ENCODE measurements at regions not wholly inside any gene's neighbourhood (a gene's known extent, or its start where the extent isn't known, plus 50 kb on each side); places are given as distances from the start of the nearest gene placed in this dataset.

GRCh38 chr12:130074661-130075406, 87.4 kb upstream of the FZD10 start:
- no peak for DNase-seq

GRCh38 chr12:130075497-130076076, 86.7 kb upstream of the FZD10 start:
- no peak for DNase-seq

- no peak for DNase-seq
These were observed 86.1 kb upstream of the FZD10 start for GRCh38 chr12:130076126-130076525.

- no peak for DNase-seq
These were observed 85.5 kb upstream of the FZD10 start for GRCh38 chr12:130076752-130077151.

- DNase-seq, result no peak
These were observed 83.4 kb upstream of the FZD10 start for GRCh38 chr12:130078852-130079251.

GRCh38 chr12:130079279-130079678, 83.0 kb upstream of the FZD10 start:
- no peak for DNase-seq

GRCh38 chr12:130080205-130080604, 82.1 kb upstream of the FZD10 start:
- no peak for DNase-seq

- DNase-seq, result no peak
These were observed 81.0 kb upstream of the FZD10 start for GRCh38 chr12:130081117-130081805.

- no peak for DNase-seq
These were observed 79.3 kb upstream of the FZD10 start for GRCh38 chr12:130083002-130083401.

GRCh38 chr12:130083734-130084133, 78.5 kb upstream of the FZD10 start:
- no peak for DNase-seq

- no peak for DNase-seq
These were observed 77.9 kb upstream of the FZD10 start for GRCh38 chr12:130084359-130084758.

- DNase-seq, result no peak
These were observed 76.0 kb upstream of the FZD10 start for GRCh38 chr12:130086248-130086647.

- no peak for DNase-seq
These were observed 75.5 kb upstream of the FZD10 start for GRCh38 chr12:130086797-130087196.

- no peak for DNase-seq
These were observed 75.0 kb upstream of the FZD10 start for GRCh38 chr12:130087222-130087621.

- no peak for DNase-seq
These were observed 73.8 kb upstream of the FZD10 start for GRCh38 chr12:130088504-130088903.

- no peak for DNase-seq
These were observed 71.7 kb upstream of the FZD10 start for GRCh38 chr12:130090542-130090941.

- DNase-seq, result no peak
These were observed 68.9 kb upstream of the FZD10 start for GRCh38 chr12:130093380-130093779.

GRCh38 chr12:130097342-130097741, 64.9 kb upstream of the FZD10 start:
- no peak for DNase-seq

GRCh38 chr12:130097798-130098255, 64.4 kb upstream of the FZD10 start:
- DNase-seq, result no peak

GRCh38 chr12:130098301-130099005, 63.8 kb upstream of the FZD10 start:
- DNase-seq, result no peak

- DNase-seq, result no peak
These were observed 61.5 kb upstream of the FZD10 start for GRCh38 chr12:130100634-130101362.

GRCh38 chr12:130101370-130101769, 60.9 kb upstream of the FZD10 start:
- DNase-seq, result no peak

GRCh38 chr12:130102266-130102665, 60.0 kb upstream of the FZD10 start:
- no peak for DNase-seq
